ENCODE measurements at regions not wholly inside any gene's neighbourhood (a gene's known extent, or its start where the extent isn't known, plus 50 kb on each side); places are given as distances from the start of the nearest gene placed in this dataset.

DNA sequence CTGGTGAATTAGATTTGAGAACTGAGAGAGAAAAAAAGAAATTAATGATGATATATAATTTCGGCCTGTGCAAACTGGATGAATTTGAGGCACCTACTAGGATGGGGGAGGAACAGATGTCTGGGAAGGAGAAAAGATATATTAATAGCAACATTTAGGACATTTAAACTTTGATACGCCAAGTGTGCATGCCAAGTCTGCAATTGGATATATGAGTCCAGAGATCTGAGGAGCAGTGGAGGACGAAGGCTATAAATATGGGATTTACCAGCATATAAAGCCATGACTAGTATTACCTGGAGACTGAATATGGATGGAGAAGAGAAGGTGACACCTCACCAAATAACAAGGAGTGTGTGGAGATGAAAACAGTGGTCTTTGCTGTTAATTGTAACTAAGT, 272.6 kb upstream of the HSF2 start:
- WGBS, 2 donors (ENCODE audit: low coverage in 1 of 2): 78 to 84% methylated on average over 3 of the region's 3 CpGs
- Histone ChIP-seq H3K27ac (no peak overlapping the region), H3K4me1 (no peaks in the 10 kb centered on the region), H3K36me3 (no peaks in the 10 kb centered on the region), H3K9me3 (no peaks in the 10 kb centered on the region), H3K27me3 (no peaks in the 10 kb centered on the region), H3K4me3 (no peak overlapping the region)
- TF ChIP-seq POLR2AphosphoS5 (IDR thresholded peaks at IDR 0.05) (no peak), POLR2A (IDR thresholded peaks at IDR 0.05) (no peak), EP300 (IDR thresholded peaks at IDR 0.05; ENCODE audit: low read depth) (no peak)
- TF ChIP-seq, protein P1, sequence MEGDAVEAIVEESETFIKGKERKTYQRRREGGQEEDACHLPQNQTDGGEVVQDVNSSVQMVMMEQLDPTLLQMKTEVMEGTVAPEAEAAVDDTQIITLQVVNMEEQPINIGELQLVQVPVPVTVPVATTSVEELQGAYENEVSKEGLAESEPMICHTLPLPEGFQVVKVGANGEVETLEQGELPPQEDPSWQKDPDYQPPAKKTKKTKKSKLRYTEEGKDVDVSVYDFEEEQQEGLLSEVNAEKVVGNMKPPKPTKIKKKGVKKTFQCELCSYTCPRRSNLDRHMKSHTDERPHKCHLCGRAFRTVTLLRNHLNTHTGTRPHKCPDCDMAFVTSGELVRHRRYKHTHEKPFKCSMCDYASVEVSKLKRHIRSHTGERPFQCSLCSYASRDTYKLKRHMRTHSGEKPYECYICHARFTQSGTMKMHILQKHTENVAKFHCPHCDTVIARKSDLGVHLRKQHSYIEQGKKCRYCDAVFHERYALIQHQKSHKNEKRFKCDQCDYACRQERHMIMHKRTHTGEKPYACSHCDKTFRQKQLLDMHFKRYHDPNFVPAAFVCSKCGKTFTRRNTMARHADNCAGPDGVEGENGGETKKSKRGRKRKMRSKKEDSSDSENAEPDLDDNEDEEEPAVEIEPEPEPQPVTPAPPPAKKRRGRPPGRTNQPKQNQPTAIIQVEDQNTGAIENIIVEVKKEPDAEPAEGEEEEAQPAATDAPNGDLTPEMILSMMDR (IDR thresholded peaks at IDR 0.05): no peak
- DNase-seq: no peak
- intact Hi-C loops (cut with DNase I; ENCODE audit: low total_unique reads) (no loop called here), in situ Hi-C loops (cut with MboI; ENCODE audit: low pct_ligation_motif_present in 1 of 4, low pct_unique_long_range_greater_than_20kb in 1 of 4, low sequenced_read_pairs in 3 of 4) (no loop called here)

DNA sequence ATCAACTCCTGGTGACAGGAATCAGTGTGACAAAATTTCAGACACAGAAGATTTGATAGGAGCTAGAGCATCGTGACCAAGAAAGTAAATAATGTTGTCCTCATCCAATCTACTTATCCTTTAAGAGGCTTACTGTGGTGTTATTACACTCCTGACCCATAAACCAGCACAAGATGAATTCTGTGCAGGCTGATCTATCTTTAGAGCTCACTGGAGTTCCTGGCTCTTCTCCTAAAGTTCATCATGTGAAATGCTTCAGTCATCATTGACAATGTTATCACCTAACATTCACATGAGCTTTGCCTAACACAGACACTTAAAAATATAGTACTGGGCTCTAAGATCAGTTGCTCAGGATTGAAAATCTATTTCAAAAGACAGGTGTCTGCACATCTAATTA, 271.0 kb upstream of the HSF2 start:
- TF ChIP-seq EP300 (IDR thresholded peaks at IDR 0.05; ENCODE audit: low read depth): no peak
- TF ChIP-seq, protein P1 (IDR thresholded peaks at IDR 0.05): no peak
- TF ChIP-seq POLR2A (IDR thresholded peaks at IDR 0.05): no peak
- no peak for TF ChIP-seq POLR2AphosphoS5 (IDR thresholded peaks at IDR 0.05)
- no peak for DNase-seq
- WGBS, 2 donors (ENCODE audit: low coverage in 1 of 2): 52 to 60% methylated on average over 1 of the region's 1 CpG
- intact Hi-C loops (cut with DNase I; ENCODE audit: low total_unique reads): no loop called here
- Histone ChIP-seq H3K9me3 (no peaks in the 10 kb centered on the region), H3K27me3 (no peaks in the 10 kb centered on the region), H3K27ac (no peak overlapping the region), H3K4me3 (no peak overlapping the region), H3K36me3 (no peaks in the 10 kb centered on the region), H3K4me1 (no peaks in the 10 kb centered on the region)
- in situ Hi-C loops (cut with MboI; ENCODE audit: low pct_ligation_motif_present in 1 of 4, low pct_unique_long_range_greater_than_20kb in 1 of 4, low sequenced_read_pairs in 3 of 4): no loop called here

DNA sequence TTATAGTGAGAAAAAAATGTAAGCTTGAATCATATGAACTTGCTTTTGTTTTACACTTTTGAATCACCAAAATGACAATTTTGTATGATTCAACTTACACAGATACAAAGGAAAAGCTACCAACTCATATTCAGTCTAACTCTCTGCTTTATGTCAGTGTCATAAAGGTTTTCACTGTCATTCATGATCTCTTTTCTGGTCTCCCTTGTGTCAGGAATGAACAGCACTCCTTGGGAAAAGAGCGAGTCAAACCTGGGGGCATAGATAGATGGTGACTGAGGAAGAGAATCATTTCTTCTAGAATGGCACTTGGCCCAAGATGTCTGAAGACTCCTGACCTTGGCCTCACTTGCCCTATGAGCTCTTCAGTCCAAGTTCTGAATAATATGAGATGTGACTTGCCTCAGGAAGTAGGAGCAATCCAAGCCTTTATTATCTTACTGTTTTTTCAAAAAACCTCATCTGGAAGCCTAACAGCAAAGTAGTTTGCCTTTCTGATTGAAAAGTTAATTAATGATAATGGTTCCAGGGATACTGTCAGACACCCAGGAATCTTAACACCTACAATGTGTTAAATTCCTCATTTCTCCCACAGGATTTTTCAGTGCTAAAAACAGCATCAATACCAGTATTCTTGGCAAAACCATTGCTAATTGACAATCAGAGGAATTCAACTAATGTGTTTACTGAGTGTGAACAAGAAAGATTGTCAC, 270.0 kb upstream of the HSF2 start:
- Histone ChIP-seq H3K4me3 (no peak overlapping the region), H3K36me3 (no peaks in the 10 kb centered on the region), H3K27me3 (no peaks in the 10 kb centered on the region), H3K9me3 (no peaks in the 10 kb centered on the region), H3K4me1 (no peaks in the 10 kb centered on the region), H3K27ac (no peak overlapping the region)
- TF ChIP-seq, protein P1 (IDR thresholded peaks at IDR 0.05): no peak
- no peak for TF ChIP-seq POLR2A (IDR thresholded peaks at IDR 0.05)
- TF ChIP-seq EP300 (IDR thresholded peaks at IDR 0.05; ENCODE audit: low read depth): no peak
- TF ChIP-seq POLR2AphosphoS5 (IDR thresholded peaks at IDR 0.05): no peak
- DNase-seq: no peak
- WGBS, 2 donors (ENCODE audit: low coverage in 1 of 2): 89% methylated on average over 1 of the region's 1 CpG; no CpG with 5 or more reads in 1 of the 2 donors
- in situ Hi-C loops (cut with MboI; ENCODE audit: low pct_ligation_motif_present in 1 of 4, low pct_unique_long_range_greater_than_20kb in 1 of 4, low sequenced_read_pairs in 3 of 4) (no loop called here), intact Hi-C loops (cut with DNase I; ENCODE audit: low total_unique reads) (no loop called here)

DNA sequence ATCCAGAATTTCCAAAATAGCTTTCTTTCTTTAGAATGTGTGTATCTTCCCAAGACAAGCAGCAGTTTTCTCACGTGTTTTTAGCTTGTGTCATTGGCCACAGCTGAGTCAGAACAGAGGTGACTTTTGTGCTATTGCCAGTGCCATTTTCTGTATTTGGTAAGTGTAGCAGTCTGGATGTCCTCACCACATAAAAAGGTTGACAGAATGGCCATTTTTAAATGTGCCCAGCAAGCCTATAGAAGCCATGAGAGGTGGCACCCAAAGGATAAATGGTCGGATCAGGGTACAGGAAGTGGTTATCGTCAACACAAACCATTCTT, 269.5 kb upstream of the HSF2 start:
- intact Hi-C loops (cut with DNase I; ENCODE audit: low total_unique reads) (no loop called here), in situ Hi-C loops (cut with MboI; ENCODE audit: low pct_ligation_motif_present in 1 of 4, low pct_unique_long_range_greater_than_20kb in 1 of 4, low sequenced_read_pairs in 3 of 4) (no loop called here)
- Histone ChIP-seq H3K4me3 (no peak overlapping the region), H3K9me3 (no peaks in the 10 kb centered on the region), H3K27ac (no peak overlapping the region), H3K27me3 (no peaks in the 10 kb centered on the region), H3K4me1 (no peaks in the 10 kb centered on the region), H3K36me3 (no peaks in the 10 kb centered on the region)
- TF ChIP-seq POLR2AphosphoS5 (IDR thresholded peaks at IDR 0.05) (no peak), EP300 (IDR thresholded peaks at IDR 0.05; ENCODE audit: low read depth) (no peak), POLR2A (IDR thresholded peaks at IDR 0.05) (no peak)
- TF ChIP-seq, protein P1 (IDR thresholded peaks at IDR 0.05): no peak
- no peak for DNase-seq
- WGBS, 2 donors (ENCODE audit: low coverage in 1 of 2): 43 to 53% methylated on average over 3 of the region's 3 CpGs

Measured in transverse colon (tissue), 4 donors.